Keratinocyte (primary cell): ENCODE measurements at regions not wholly inside any gene's neighbourhood (a gene's known extent, or its start where the extent isn't known, plus 50 kb on each side); places are given as distances from the start of the nearest gene placed in this dataset.

ENCODE experiments used
- DNase-seq: peaks from one replicate; pipeline ENCODE4 v3.0.0-alpha.2; 2011; ENCODE audit warnings: low read depth, missing footprints, low spot score
- FAIRE-seq: peaks from 2 replicates; lab custom pipeline; 2011; peaks lifted over from hg19 to GRCh38; lab: Jason Lieb, UNC
- H2AFZ ChIP-seq: 2 replicates; pipeline ENCODE4 v1.6.0; 2012; ENCODE audit warnings: low read length, control low read depth, inconsistent platforms; ENCODE audit not compliant: control insufficient read depth
- H3K27ac ChIP-seq: 2 replicates; pipeline ENCODE4 v1.5.1; 2011; ENCODE audit warnings: low read length; ENCODE audit not compliant: control insufficient read depth, insufficient read depth
- H3K27me3 ChIP-seq: 3 replicates; pipeline ENCODE4 v1.6.0; 2011; ENCODE audit warnings: low read length; ENCODE audit not compliant: control insufficient read depth, insufficient read depth; ENCODE audit errors: extremely low read depth
- H3K36me3 ChIP-seq, 2 experiments: 2 replicates in 1 of 2; 3 replicates in 1 of 2; pipeline ENCODE4 v1.5.1; 2011; ENCODE audit warnings: low read length in 2 of 2, mild to moderate bottlenecking in 1 of 2; ENCODE audit not compliant: control insufficient read depth in 2 of 2, insufficient read depth in 2 of 2; ENCODE audit errors: extremely low read depth in 1 of 2
- H3K4me1 ChIP-seq: 3 replicates; pipeline ENCODE4 v1.5.1; 2011; ENCODE audit warnings: low read length; ENCODE audit not compliant: control insufficient read depth, insufficient read depth; ENCODE audit errors: extremely low read depth
- H3K4me2 ChIP-seq: 3 replicates; pipeline ENCODE4 v1.6.0; 2011; ENCODE audit warnings: low read depth, low read length; ENCODE audit not compliant: control insufficient read depth, insufficient read depth; ENCODE audit errors: extremely low read depth
- H3K4me3 ChIP-seq, 3 experiments: fragments of 200-600 bp in 1 of 3; sonication (generic) in 1 of 3; 2 replicates in 2 of 3; 3 replicates in 1 of 3; pipeline ENCODE4 v1.5.1; 2011 to 2016; ENCODE audit warnings: low read length in 3 of 3, mild to moderate bottlenecking in 3 of 3, control low read depth in 2 of 3, inconsistent platforms in 1 of 3, low read depth in 1 of 3, mixed read lengths in 1 of 3, mixed run types in 1 of 3, moderate library complexity in 1 of 3; ENCODE audit not compliant: control insufficient read depth in 2 of 3, insufficient read depth in 2 of 3; ENCODE audit errors: extremely low read depth in 1 of 3
- H3K79me2 ChIP-seq: 2 replicates; pipeline ENCODE4 v1.6.0; 2012; ENCODE audit warnings: low read length; ENCODE audit not compliant: control insufficient read depth, insufficient read depth
- H3K9ac ChIP-seq: 3 replicates; pipeline ENCODE4 v1.6.0; 2011; ENCODE audit warnings: low read length; ENCODE audit not compliant: control insufficient read depth, insufficient read depth; ENCODE audit errors: extremely low read depth
- H3K9me1 ChIP-seq: 3 replicates; pipeline ENCODE4 v1.6.0; 2011; ENCODE audit warnings: low read length; ENCODE audit not compliant: control insufficient read depth, insufficient read depth; ENCODE audit errors: extremely low read depth
- H3K9me3 ChIP-seq: 2 replicates; pipeline ENCODE4 v1.5.1; 2012; ENCODE audit warnings: low read depth, low read length; ENCODE audit not compliant: control insufficient read depth
- H4K20me1 ChIP-seq: 3 replicates; pipeline ENCODE4 v1.6.0; 2011; ENCODE audit warnings: low read length; ENCODE audit not compliant: control insufficient read depth, insufficient read depth; ENCODE audit errors: extremely low read depth
- EZH2 ChIP-seq: IDR thresholded peaks from one replicate; pipeline ENCODE4 v1.6.1; 2012; ENCODE audit warnings: inconsistent platforms, mild to moderate bottlenecking, low read length, moderate library complexity
- dilution Hi-C: fragments of 300-500 bp; cut with MboI; formaldehyde crosslinking; loops from one replicate; pipeline ENCODE4 v1.7.0; 2020; ENCODE audit warnings: low sequenced_read_pairs; ENCODE audit not compliant: extremely low pct_ligation_motif_present
- TF ChIP-seq, protein P1 (sequence below), 3 experiments: IDR thresholded peaks in 1 of 3; conservative IDR thresholded peaks in 1 of 3; optimal IDR thresholded peaks in 1 of 3; 2 replicates in 2 of 3; 3 replicates in 1 of 3; pipeline versions ENCODE3 to v1.5.1; 2011; ENCODE audit warnings: low read length in 3 of 3, mild to moderate bottlenecking in 3 of 3, moderate library complexity in 2 of 3, control low read depth in 1 of 3, inconsistent platforms in 1 of 3; ENCODE audit not compliant: insufficient read depth in 2 of 3; ENCODE audit errors: extremely low read depth in 1 of 3

- no peak overlapping the region for H3K4me3 ChIP-seq
- H3K9me3 ChIP-seq: no peaks in the 10 kb centered on the region
- dilution Hi-C loops: no loop called here
- H3K36me3 ChIP-seq: no peaks in the 10 kb centered on the region
- H3K9me1 ChIP-seq: no peaks in the 10 kb centered on the region
- TF ChIP-seq EZH2: no peak
- TF ChIP-seq, protein P1, sequence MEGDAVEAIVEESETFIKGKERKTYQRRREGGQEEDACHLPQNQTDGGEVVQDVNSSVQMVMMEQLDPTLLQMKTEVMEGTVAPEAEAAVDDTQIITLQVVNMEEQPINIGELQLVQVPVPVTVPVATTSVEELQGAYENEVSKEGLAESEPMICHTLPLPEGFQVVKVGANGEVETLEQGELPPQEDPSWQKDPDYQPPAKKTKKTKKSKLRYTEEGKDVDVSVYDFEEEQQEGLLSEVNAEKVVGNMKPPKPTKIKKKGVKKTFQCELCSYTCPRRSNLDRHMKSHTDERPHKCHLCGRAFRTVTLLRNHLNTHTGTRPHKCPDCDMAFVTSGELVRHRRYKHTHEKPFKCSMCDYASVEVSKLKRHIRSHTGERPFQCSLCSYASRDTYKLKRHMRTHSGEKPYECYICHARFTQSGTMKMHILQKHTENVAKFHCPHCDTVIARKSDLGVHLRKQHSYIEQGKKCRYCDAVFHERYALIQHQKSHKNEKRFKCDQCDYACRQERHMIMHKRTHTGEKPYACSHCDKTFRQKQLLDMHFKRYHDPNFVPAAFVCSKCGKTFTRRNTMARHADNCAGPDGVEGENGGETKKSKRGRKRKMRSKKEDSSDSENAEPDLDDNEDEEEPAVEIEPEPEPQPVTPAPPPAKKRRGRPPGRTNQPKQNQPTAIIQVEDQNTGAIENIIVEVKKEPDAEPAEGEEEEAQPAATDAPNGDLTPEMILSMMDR (optimal IDR thresholded peaks at IDR 0.05 in 1 of 3, IDR thresholded peaks at IDR 0.05 in 1 of 3, conservative IDR thresholded peaks at IDR 0.05 in 1 of 3; ENCODE audit: extremely low read depth in 1 of 3, insufficient read depth in 2 of 3, low read length in 3 of 3): no peak
- no peak for DNase-seq
- H4K20me1 ChIP-seq: no peaks in the 10 kb centered on the region
- H3K27me3 ChIP-seq: no peaks in the 10 kb centered on the region
- H3K4me1 ChIP-seq: no peaks in the 10 kb centered on the region
- no peak overlapping the region for H2AFZ ChIP-seq
- H3K4me2 ChIP-seq: no peak overlapping the region
- H3K9ac ChIP-seq: no peak overlapping the region
- no peaks in the 10 kb centered on the region for H3K79me2 ChIP-seq
- H3K27ac ChIP-seq: no peak overlapping the region
- no peak for FAIRE-seq
Measured at GRCh38 chr21:16269476-16269875, 539.7 kb downstream of the USP25 start.

DNA sequence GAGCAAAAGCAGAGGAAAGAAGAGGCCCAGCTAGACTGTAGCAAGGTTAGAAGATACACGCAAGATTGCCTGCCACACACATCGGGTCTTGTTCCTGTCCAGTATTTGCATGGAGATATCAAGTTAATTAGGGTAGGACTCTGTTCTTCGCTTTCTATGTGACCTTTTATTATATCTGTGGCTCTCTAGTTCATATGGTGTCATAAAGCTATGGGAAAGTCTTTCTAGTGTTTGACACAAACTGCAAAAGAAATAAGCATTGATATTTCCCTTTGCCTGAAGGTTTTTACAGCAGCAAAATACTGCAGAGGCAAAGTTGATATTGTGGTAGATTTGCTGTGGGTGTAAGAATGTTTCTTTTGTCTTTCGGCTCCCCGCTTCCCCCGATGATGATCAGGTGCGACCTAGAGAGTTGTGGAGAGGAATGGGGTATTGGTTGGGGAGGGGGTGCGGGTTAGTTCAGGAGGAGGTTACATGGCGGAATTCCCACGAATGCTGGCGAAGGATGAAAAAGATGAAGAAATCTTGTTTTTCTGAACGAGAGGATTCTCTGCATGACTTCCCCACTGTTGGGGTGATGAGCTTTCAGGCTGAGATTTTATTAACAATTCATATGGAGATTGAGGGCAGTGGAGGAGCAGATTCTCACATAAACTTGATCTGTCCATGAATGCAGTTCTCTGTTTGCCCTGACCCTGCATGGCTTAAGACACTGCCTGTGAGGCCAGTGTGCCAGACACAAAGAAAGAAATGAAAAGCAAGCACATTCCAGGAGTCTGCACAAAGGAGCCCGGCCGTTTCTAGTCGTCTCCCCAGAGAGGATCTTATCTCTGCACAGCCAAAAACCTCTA is 550.2 kb downstream of the USP25 start:
- Histone ChIP-seq H3K9ac (no peak overlapping the region), H3K79me2 (no peaks in the 10 kb centered on the region), H3K4me3 (no peak overlapping the region), H2AFZ (no peak overlapping the region), H3K36me3 (no peaks in the 10 kb centered on the region), H3K9me1 (no peaks in the 10 kb centered on the region), H4K20me1 (no peaks in the 10 kb centered on the region), H3K4me2 (no peak overlapping the region), H3K27ac (no peak overlapping the region), H3K4me1 (no peaks in the 10 kb centered on the region), H3K27me3 (peaks cover 8% of the 10 kb centered on the region), H3K9me3 (no peaks in the 10 kb centered on the region)
- no peak for TF ChIP-seq EZH2
- FAIRE-seq (no peak), DNase-seq (no peak)
- dilution Hi-C loops: no loop called here
